ENCODE measurements at regions not wholly inside any gene's neighbourhood (a gene's known extent, or its start where the extent isn't known, plus 50 kb on each side); places are given as distances from the start of the nearest gene placed in this dataset.

DNA sequence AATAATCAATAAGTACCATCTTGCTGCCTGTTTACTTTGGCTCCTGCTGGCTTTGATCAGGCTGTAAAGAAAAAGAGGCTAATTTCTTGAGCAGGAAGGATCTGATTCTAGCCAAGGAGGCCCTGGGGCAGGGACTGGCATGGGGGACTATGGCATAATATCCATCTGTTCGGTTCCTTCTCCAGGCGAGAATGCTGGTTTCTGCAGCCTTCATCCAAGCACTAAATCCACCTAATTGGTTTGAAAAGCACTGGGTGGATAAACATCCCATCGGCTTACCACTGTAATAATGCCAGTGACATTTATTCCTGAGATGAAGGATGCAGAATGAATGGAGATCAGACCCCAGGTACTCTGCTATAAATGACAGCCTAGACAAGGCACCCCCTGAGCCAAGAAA, 180.0 kb upstream of the ASIC2 start:
- Mint-ChIP-seq H3K4me3 (no peak overlapping the region), H3K27me3 (no peaks in the 10 kb centered on the region), H3K9me3 (no peaks in the 10 kb centered on the region), H3K4me1 (no peaks in the 10 kb centered on the region), H3K27ac (no peak overlapping the region), H3K36me3 (ENCODE audit: low read depth) (no peaks in the 10 kb centered on the region)
- intact Hi-C loops (cut with micrococcal nuclease) = no loop called here
- no peak for DNase-seq

DNA sequence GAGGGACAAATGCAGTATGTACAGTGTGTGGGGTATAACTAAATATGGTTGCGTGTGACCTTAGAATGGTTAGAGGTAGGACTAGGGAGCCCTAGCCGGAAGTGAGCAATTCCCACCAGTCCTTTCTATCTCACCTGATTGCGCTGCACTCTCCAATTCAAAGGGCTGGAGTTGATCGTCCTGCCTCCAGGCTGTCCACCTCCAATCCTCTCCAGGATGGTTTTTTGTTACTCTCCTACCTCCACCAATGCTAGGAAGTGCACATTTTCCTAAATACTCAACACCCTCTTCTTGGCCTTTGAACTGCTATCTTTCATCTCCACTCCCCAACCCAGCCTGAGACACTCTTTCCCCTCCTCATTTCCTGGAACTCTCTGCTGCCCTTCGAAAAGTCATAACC, 181.7 kb upstream of the ASIC2 start:
- H3K4me1 Mint-ChIP-seq = no peaks in the 10 kb centered on the region
- intact Hi-C loops (cut with micrococcal nuclease) = no loop called here
- H3K4me3 Mint-ChIP-seq = no peak overlapping the region
- no peaks in the 10 kb centered on the region for H3K9me3 Mint-ChIP-seq
- no peaks in the 10 kb centered on the region for H3K27me3 Mint-ChIP-seq
- no peaks in the 10 kb centered on the region for H3K36me3 Mint-ChIP-seq (ENCODE audit: low read depth)
- no peak overlapping the region for H3K27ac Mint-ChIP-seq
- no peak for DNase-seq

DNA sequence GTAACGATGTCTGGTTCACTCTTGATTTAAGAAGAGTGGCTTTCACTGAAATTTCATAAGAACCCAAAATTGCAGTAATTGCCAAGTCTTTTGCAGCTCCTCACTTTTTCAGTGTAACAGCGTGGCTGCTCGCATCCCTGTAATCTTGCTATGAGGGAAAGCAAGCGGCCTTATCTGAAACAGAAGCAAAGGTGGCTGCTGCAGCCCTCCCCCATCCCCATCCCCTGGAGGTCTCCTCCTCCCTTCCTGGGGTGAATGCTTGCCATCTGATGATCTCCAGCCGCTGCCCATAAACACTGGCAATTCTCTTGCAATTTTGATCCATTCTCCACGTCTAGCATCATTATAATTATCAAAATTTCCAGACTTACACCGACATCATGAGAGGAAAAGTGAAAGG, 182.5 kb upstream of the ASIC2 start:
- Mint-ChIP-seq H3K27ac (no peak overlapping the region), H3K9me3 (no peaks in the 10 kb centered on the region), H3K4me1 (no peaks in the 10 kb centered on the region), H3K27me3 (no peaks in the 10 kb centered on the region), H3K36me3 (ENCODE audit: low read depth) (no peaks in the 10 kb centered on the region), H3K4me3 (no peak overlapping the region)
- no peak for DNase-seq
- intact Hi-C loops (cut with micrococcal nuclease) = no loop called here

DNA sequence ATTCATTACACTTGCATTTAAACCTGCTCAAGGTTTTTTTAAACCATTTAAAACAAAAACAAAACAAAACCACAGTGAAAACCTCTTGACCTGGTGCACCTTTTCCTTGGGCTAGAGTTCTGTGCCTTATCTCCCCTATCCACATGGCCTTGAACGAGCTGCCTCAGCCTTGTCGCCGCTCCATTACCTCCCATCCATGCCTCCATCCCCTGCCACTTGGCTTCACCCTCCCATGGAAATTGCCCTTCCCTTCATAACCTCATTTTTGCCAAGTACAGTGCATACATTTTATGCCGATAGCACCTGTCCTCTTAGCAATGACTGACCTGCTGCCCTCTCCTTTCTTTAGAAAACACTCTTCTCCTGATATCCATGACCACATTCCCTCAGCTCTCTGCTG, 188.6 kb upstream of the ASIC2 start:
- no peak for DNase-seq
- Mint-ChIP-seq H3K9me3 (no peaks in the 10 kb centered on the region), H3K27ac (no peak overlapping the region), H3K4me3 (no peak overlapping the region), H3K4me1 (no peaks in the 10 kb centered on the region), H3K27me3 (no peaks in the 10 kb centered on the region), H3K36me3 (ENCODE audit: low read depth) (no peaks in the 10 kb centered on the region)
- intact Hi-C loops (cut with micrococcal nuclease) = no loop called here

DNA sequence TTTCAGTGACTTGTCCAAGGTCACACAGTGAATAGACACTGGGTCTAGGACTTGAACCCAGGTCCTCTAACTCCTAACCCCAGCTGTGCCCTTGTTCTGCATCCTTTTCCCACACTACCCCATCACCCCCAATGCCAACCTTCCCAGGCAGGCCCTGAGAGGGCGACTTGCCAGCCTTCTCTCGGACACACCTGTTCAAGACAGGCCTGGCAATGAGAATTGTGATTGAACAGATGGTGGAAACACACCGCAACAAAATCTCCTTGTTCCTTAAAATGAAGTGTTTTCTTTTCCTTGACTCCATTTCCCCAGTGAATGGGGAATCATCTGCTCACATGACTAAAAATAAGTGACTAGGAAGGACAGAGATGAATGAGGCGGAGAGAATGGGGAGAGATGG, 189.5 kb upstream of the ASIC2 start:
- DNase-seq = no peak
- Mint-ChIP-seq H3K36me3 (ENCODE audit: low read depth) (no peaks in the 10 kb centered on the region), H3K4me3 (no peak overlapping the region), H3K4me1 (no peaks in the 10 kb centered on the region), H3K9me3 (no peaks in the 10 kb centered on the region), H3K27me3 (no peaks in the 10 kb centered on the region), H3K27ac (no peak overlapping the region)
- intact Hi-C loops (cut with micrococcal nuclease) = no loop called here

DNA sequence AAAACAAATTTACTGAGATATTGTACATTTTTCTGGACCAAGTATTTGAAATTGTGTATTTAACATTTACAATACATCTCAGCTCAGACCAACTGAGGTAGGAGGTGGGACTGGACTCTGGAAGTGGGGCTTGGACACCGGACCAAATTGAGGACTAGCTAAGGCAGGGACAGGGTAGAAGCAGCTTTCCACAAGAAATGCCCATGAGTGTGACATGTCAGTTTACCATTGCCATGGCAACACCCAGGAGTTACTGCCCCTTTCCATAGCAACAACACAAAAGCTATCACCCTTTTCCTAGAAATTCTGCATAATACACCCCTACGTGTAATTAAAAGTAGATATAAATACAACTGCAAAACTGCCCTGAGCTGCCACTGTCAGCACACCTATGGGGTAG, 191.5 kb upstream of the ASIC2 start:
- no peaks in the 10 kb centered on the region for H3K9me3 Mint-ChIP-seq
- no peak overlapping the region for H3K4me3 Mint-ChIP-seq
- no peak for DNase-seq
- H3K4me1 Mint-ChIP-seq = no peaks in the 10 kb centered on the region
- intact Hi-C loops (cut with micrococcal nuclease) = no loop called here
- no peaks in the 10 kb centered on the region for H3K27me3 Mint-ChIP-seq
- H3K36me3 Mint-ChIP-seq (ENCODE audit: low read depth) = no peaks in the 10 kb centered on the region
- H3K27ac Mint-ChIP-seq = no peak overlapping the region

DNA sequence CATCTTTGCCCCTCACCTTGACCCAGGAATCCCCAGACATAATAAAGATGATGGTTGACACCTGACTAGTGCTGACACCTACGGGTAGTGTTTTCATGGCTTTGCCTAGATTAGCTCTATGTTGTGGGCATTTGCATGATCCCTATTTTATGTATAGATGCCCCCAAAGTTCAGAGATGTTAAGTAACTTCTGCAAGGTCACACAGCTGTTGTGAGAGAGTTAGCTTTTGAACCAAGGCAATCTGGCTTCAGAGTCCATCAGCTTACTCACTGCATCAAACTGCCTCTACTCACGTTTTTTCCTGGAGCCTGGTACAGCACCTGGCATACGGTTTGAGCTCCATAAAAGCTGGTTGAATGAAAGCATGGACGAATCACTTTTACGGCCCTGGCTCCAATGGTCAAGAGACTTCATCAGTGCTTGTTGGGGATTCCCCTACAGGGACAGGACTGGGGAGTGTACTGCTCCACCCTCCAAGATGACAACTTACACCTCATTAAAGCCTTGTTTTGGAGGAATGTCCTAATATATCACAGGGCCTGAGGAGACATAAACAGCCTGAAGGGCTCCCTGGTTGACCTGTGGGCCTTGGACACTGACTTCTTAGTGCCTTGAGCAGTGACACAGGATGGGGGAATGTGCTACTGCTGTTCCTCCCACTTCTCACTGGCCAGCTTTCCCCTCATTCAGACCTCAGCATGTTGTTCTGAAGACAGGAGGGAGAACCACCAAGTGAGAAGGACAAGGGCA, 193.2 kb upstream of the ASIC2 start:
- Mint-ChIP-seq H3K4me1 (no peaks in the 10 kb centered on the region), H3K36me3 (ENCODE audit: low read depth) (no peaks in the 10 kb centered on the region), H3K9me3 (no peaks in the 10 kb centered on the region), H3K27ac (no peak overlapping the region), H3K4me3 (no peak overlapping the region), H3K27me3 (no peaks in the 10 kb centered on the region)
- intact Hi-C loops (cut with micrococcal nuclease) = no loop called here
- DNase-seq = no peak

DNA sequence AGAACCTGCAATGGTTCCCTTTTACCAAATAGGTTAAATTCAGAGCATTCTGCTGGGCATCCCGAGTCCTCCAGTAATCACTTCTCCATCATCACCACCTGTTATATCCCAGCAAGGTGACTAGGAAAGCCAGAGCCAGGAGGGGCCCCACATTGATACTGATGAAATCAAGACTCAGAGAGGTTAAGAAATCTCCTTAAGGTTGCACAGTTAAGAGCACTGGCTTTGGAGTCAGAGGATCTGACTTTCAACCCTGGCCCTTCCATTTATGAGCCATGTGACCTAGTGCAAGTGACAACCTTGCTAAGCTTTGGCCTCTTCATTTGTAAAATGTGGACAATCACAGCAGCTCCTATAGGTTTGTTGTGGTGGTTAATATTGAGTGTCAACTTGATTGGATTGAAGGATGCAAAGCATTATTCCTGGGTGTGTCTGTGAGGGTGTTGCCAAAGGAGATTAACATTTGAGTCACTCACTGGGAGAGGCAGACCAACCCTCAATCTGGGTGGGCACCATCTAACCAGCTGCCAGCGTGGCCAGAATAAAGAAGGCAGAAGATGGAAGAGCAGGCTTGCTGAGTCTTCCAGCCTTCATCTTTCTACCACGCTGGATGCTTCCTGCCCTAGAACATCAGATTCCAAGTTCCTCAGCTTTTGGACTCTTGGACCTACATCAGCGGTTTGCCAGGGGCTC, 194.2 kb upstream of the ASIC2 start:
- H3K36me3 Mint-ChIP-seq (ENCODE audit: low read depth) = no peaks in the 10 kb centered on the region
- DNase-seq = no peak
- H3K4me3 Mint-ChIP-seq = no peak overlapping the region
- intact Hi-C loops (cut with micrococcal nuclease) = no loop called here
- H3K27ac Mint-ChIP-seq = no peak overlapping the region
- H3K9me3 Mint-ChIP-seq = no peaks in the 10 kb centered on the region
- no peaks in the 10 kb centered on the region for H3K27me3 Mint-ChIP-seq
- no peaks in the 10 kb centered on the region for H3K4me1 Mint-ChIP-seq

DNA sequence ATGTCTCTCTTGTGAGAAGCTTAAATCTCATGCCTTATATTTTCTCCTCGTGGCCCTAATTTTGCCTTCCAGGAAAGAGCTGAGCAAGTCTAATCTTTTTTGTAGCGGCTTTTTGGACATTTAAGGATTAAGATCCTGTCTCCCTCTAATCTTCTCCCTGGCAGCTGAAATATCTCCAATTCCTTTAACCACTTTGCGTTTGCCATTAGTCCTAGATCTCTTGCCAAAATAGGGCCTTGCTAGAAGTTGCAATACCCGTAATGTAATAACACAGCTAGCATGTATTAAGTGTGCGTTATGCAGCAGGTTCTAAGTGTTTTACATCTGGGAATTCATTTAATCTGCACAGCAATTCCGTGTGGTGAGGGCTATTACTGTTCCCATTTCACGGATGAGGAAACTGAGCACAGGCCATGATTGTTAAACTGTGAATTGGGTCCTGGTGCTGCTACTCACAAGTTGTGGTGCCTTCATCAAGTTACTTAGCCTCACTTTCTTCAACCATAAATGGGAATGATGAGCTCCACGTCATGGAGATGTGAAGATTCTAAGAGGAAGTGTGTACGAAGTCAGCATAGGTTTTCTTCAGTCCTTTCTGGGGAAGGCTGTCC, 198.9 kb upstream of the ASIC2 start:
- no peak for DNase-seq
- intact Hi-C loops (cut with micrococcal nuclease) = no loop called here
- H3K27ac Mint-ChIP-seq = no peak overlapping the region
- H3K27me3 Mint-ChIP-seq = no peaks in the 10 kb centered on the region
- no peaks in the 10 kb centered on the region for H3K9me3 Mint-ChIP-seq
- no peaks in the 10 kb centered on the region for H3K36me3 Mint-ChIP-seq (ENCODE audit: low read depth)
- H3K4me1 Mint-ChIP-seq = no peaks in the 10 kb centered on the region
- H3K4me3 Mint-ChIP-seq = no peak overlapping the region

DNA sequence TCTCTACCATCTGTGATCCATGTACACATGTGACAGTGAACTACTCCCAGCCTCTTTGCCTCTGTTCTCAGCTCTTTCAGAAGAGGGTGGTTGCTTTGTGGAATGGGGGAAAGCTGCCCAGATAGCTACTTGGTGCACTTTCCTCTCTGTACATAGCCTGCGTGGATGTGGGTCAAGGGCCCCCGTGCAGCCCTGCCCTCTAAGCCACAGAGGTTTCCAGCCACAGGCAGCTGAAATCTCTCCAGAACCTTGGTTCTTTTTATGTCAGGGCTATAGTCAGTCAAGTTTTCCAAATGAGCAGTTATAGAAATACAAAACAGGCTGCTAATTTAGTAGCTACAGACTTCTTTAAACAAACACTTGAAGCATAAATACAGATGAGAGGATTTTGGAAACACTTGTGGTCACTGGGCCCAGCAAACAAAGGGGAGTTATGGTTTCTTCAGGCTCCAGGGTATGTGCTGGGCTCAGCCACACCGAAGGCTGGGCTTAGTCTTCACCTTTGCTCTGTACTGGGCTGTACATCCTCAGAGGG, 199.7 kb upstream of the ASIC2 start:
- no peak for DNase-seq
- Mint-ChIP-seq H3K36me3 (ENCODE audit: low read depth) (no peaks in the 10 kb centered on the region), H3K27me3 (no peaks in the 10 kb centered on the region), H3K4me1 (no peaks in the 10 kb centered on the region), H3K27ac (no peak overlapping the region), H3K9me3 (no peaks in the 10 kb centered on the region), H3K4me3 (no peak overlapping the region)
- intact Hi-C loops (cut with micrococcal nuclease) = no loop called here

DNA sequence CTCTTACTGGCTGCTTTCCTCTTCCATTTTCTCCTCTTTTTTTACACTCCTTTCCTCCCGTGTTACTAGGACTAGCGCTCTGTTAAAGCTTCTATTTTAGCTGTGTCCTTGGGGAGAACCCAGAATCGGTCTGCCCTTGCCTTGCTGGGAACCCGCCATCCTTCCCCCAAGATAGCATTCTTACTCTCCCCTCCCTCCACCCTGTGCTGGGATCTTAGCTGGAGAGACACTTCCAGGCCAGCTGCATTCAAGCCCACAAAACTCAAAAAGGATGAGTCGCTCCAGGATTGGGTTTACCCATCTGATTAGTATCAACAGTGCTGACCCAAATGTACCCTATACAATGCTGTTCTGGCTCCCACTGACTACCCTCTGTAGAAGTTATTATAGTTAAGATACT, 200.5 kb upstream of the ASIC2 start:
- intact Hi-C loops (cut with micrococcal nuclease) = no loop called here
- no peaks in the 10 kb centered on the region for H3K36me3 Mint-ChIP-seq (ENCODE audit: low read depth)
- H3K4me3 Mint-ChIP-seq = no peak overlapping the region
- no peak overlapping the region for H3K27ac Mint-ChIP-seq
- H3K4me1 Mint-ChIP-seq = no peaks in the 10 kb centered on the region
- no peaks in the 10 kb centered on the region for H3K9me3 Mint-ChIP-seq
- no peaks in the 10 kb centered on the region for H3K27me3 Mint-ChIP-seq
- no peak for DNase-seq

DNA sequence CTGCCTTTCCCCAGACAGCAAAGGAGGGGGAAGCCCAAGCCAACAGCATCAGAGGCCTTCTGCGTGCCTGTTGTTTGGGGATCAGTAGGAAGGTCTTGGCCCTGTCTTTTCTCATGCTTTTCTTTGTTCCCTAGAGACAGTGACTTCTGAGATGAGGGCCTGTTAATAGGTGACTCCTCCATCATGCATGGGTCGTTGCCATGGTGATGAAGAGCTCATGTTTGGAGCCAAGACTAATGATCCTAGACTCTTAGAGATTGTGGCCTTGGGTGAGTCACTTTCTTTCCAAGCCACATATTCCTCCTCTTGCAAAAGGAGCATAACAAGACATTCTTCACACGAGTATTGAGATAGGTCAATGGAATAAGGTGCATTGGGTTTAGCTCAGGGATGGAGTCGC, 201.1 kb upstream of the ASIC2 start:
- Mint-ChIP-seq H3K27me3 (no peaks in the 10 kb centered on the region), H3K9me3 (no peaks in the 10 kb centered on the region), H3K4me3 (no peak overlapping the region), H3K27ac (no peak overlapping the region), H3K4me1 (no peaks in the 10 kb centered on the region), H3K36me3 (ENCODE audit: low read depth) (no peaks in the 10 kb centered on the region)
- intact Hi-C loops (cut with micrococcal nuclease) = no loop called here
- DNase-seq = no peak

DNA sequence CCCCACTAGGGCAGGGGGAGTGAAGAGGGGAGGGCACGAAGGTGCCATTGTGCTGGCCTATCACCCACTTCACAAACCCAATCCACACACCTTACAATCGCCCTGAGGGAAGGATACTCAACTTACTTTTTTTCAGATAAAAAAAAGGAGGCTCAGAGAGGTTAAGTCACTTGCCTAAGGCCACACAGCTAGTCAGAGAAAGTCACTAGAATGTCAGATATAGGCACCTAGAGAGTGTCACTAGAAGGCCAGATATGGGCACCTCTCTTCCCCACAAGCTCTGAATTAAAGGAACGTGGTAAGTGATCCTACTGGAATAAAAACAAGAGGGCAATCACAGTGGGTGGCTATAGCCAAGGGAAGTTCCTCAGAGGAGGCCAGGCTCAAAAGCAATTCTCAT, 204.5 kb upstream of the ASIC2 start:
- no peak for DNase-seq
- Mint-ChIP-seq H3K36me3 (ENCODE audit: low read depth) (no peaks in the 10 kb centered on the region), H3K4me1 (no peaks in the 10 kb centered on the region), H3K9me3 (no peaks in the 10 kb centered on the region), H3K27me3 (no peaks in the 10 kb centered on the region), H3K4me3 (no peak overlapping the region), H3K27ac (no peak overlapping the region)
- intact Hi-C loops (cut with micrococcal nuclease) = no loop called here

DNA sequence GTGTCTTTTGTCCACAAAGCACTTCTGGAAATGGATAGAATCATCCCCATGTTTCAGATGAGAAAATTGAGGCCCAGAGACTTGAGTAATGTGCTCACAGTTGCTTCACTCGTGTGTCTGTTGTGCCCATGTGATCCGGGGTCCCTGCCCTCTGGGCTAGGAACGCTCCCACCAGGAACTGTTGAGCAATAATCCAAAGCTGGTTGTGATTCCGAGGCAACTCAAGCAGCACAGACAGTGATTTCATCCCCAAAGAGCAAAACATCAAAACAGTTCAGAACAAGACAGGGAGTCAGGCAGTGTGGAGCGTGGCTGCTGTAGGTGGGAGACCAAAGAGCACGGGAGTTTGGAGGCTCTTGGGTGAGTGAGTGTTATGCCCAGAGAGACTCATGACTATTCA, 205.0 kb upstream of the ASIC2 start:
- H3K27me3 Mint-ChIP-seq = no peaks in the 10 kb centered on the region
- no peaks in the 10 kb centered on the region for H3K4me1 Mint-ChIP-seq
- intact Hi-C loops (cut with micrococcal nuclease) = no loop called here
- no peaks in the 10 kb centered on the region for H3K9me3 Mint-ChIP-seq
- DNase-seq = no peak
- no peak overlapping the region for H3K4me3 Mint-ChIP-seq
- H3K36me3 Mint-ChIP-seq (ENCODE audit: low read depth) = no peaks in the 10 kb centered on the region
- no peak overlapping the region for H3K27ac Mint-ChIP-seq

Data from activated CD4-positive, alpha-beta T cell treated with anti-CD3 and anti-CD28 coated beads, Interleukin-2, amount 10 ng/mL, durations not matched to agents 24 days and 14 days (primary cell).